Endothelial cell of umbilical vein (primary cell): ENCODE measurements at regions not wholly inside any gene's neighbourhood (a gene's known extent, or its start where the extent isn't known, plus 50 kb on each side); places are given as distances from the start of the nearest gene placed in this dataset.

ENCODE experiments used
- BruUV-seq: library from RNA; stranded (reverse); fragments of 400-500 nt; replicated peaks from 2 replicates; lab custom pipeline; 2021; lab: Mats Ljungman, UMichigan
- CTCF ChIA-PET: fragments of 300-600, 350-600 bp; sonication (Branson Sonifier 250); formaldehyde crosslinking; loops from one replicate; lab custom pipeline; 2021; ENCODE audit warnings: antibody characterized with exemption, inconsistent platforms; lab: Charles Lee
- POLR2A ChIA-PET: fragments of 300-600, 350-600 bp; sonication (Branson Sonifier 250); formaldehyde crosslinking; loops from one replicate; lab custom pipeline; 2021; ENCODE audit warnings: antibody characterized with exemption, inconsistent platforms; lab: Charles Lee
- DNase-seq: peaks from one replicate; pipeline ENCODE4 v3.0.0-alpha.2; 2011; ENCODE audit warnings: low read depth, low spot score
- FAIRE-seq: peaks from 2 replicates; lab custom pipeline; 2011; peaks lifted over from hg19 to GRCh38; lab: Jason Lieb, UNC
- H2AFZ ChIP-seq: 2 replicates; pipeline ENCODE4 v1.6.0; 2012; ENCODE audit warnings: low read depth, low read length, control low read depth, inconsistent platforms
- H3K27ac ChIP-seq: 2 replicates; pipeline ENCODE4 v1.5.1; 2011; ENCODE audit warnings: low read depth, mild to moderate bottlenecking, control low read depth, low read length, moderate library complexity; ENCODE audit not compliant: insufficient read depth
- H3K27me3 ChIP-seq, 2 experiments: 2 replicates each; pipeline versions ENCODE4 v1.6.0 to v1.6.1; 2011; ENCODE audit warnings: low read length in 2 of 2, mixed read lengths in 1 of 2; ENCODE audit not compliant: control insufficient read depth in 2 of 2, insufficient read depth in 2 of 2
- H3K36me3 ChIP-seq, 2 experiments: 2 replicates in 1 of 2; 3 replicates in 1 of 2; pipeline ENCODE4 v1.5.1; 2011; ENCODE audit warnings: low read length in 2 of 2, mild to moderate bottlenecking in 1 of 2, moderate library complexity in 1 of 2; ENCODE audit not compliant: control insufficient read depth in 2 of 2, insufficient read depth in 2 of 2; ENCODE audit errors: extremely low read depth in 1 of 2
- H3K4me1 ChIP-seq: 3 replicates; pipeline ENCODE4 v1.5.1; 2011; ENCODE audit warnings: mild to moderate bottlenecking, low read length; ENCODE audit not compliant: control insufficient read depth, insufficient read depth; ENCODE audit errors: extremely low read depth
- H3K4me2 ChIP-seq: 2 replicates; pipeline ENCODE4 v1.6.1; 2011; ENCODE audit warnings: low read length, control low read depth, mixed read lengths; ENCODE audit not compliant: insufficient read depth
- H3K4me3 ChIP-seq, 3 experiments: fragments of 200-600 bp in 1 of 3; sonication (generic), shearing (Covaris generic) in 1 of 3; replicated peaks in 1 of 3; 2 replicates each; pipeline ENCODE4 v1.5.1; 2011 to 2016; ENCODE audit warnings: control low read depth in 3 of 3, low read length in 3 of 3, mild to moderate bottlenecking in 2 of 3, inconsistent platforms in 1 of 3, low read depth in 1 of 3, moderate library complexity in 1 of 3; ENCODE audit not compliant: insufficient read depth in 1 of 3
- H3K79me2 ChIP-seq: 2 replicates; pipeline ENCODE4 v1.6.0; 2012; ENCODE audit warnings: low read length, inconsistent platforms; ENCODE audit not compliant: control insufficient read depth, insufficient read depth
- H3K9ac ChIP-seq: replicated peaks from 2 replicates; pipeline ENCODE3; 2011; ENCODE audit warnings: low read length, control low read depth; ENCODE audit not compliant: insufficient read depth; ENCODE audit errors: extremely low read depth
- H3K9me1 ChIP-seq: replicated peaks from 3 replicates; pipeline ENCODE4 v1.6.0; 2011; ENCODE audit warnings: mild to moderate bottlenecking, low read length; ENCODE audit not compliant: control insufficient read depth, insufficient read depth; ENCODE audit errors: extremely low read depth
- H3K9me3 ChIP-seq: replicated peaks from 2 replicates; pipeline ENCODE4 v1.5.1; 2012; ENCODE audit warnings: low read length, inconsistent platforms; ENCODE audit not compliant: control insufficient read depth, insufficient read depth
- H4K20me1 ChIP-seq: replicated peaks from 2 replicates; pipeline ENCODE3; 2011; ENCODE audit warnings: mild to moderate bottlenecking, low read length; ENCODE audit not compliant: control insufficient read depth, insufficient read depth; ENCODE audit errors: extremely low read depth
- EZH2 ChIP-seq: IDR thresholded peaks from 2 replicates; pipeline ENCODE4 v1.6.1; 2012; ENCODE audit warnings: borderline replicate concordance, low read depth, mild to moderate bottlenecking, moderate library complexity, low read length, inconsistent platforms; ENCODE audit not compliant: severe bottlenecking
- FOS ChIP-seq: IDR thresholded peaks from 2 replicates; pipeline ENCODE4 v1.6.1; 2011; ENCODE audit warnings: mild to moderate bottlenecking, low read length, moderate library complexity, borderline replicate concordance; ENCODE audit not compliant: insufficient read depth
- GATA2 ChIP-seq: IDR thresholded peaks from 2 replicates; pipeline ENCODE4 v1.7.0; 2011; ENCODE audit warnings: low read depth, mild to moderate bottlenecking, moderate library complexity, mixed read lengths, low read length; ENCODE audit not compliant: insufficient read length, insufficient read depth
- JUN ChIP-seq: IDR thresholded peaks from 2 replicates; pipeline ENCODE4 v1.6.1; 2011; ENCODE audit warnings: borderline replicate concordance, low read depth; ENCODE audit not compliant: insufficient read length, insufficient read depth
- MYC ChIP-seq: IDR thresholded peaks from one replicate; pipeline ENCODE4 v1.6.1; 2011; ENCODE audit warnings: mild to moderate bottlenecking, low read depth, low read length
- POLR2A ChIP-seq: IDR thresholded peaks from 2 replicates; pipeline ENCODE4 v1.6.1; 2012; ENCODE audit warnings: low read depth, mild to moderate bottlenecking, control low read depth, low read length
- POLR2AphosphoS5 ChIP-seq: IDR thresholded peaks from 2 replicates; pipeline ENCODE4 v1.6.1; 2012; ENCODE audit warnings: low read depth, mild to moderate bottlenecking, control low read depth, low read length, moderate library complexity; ENCODE audit not compliant: insufficient read depth
- dilution Hi-C: fragments of 300-500 bp; cut with MboI; formaldehyde crosslinking; loops from one replicate; pipeline ENCODE4 v1.15.0; 2019; ENCODE audit warnings: low sequenced_read_pairs; ENCODE audit not compliant: extremely low pct_ligation_motif_present
- intact Hi-C: fragments of 100-400 bp; cut with micrococcal nuclease; formaldehyde crosslinking; loops from one replicate; pipeline ENCODE4 v1.10.0; 2022
- TF ChIP-seq, protein P1 (sequence below), 2 donors: IDR thresholded peaks; 1 replicate in 1 of 2; 2 replicates in 1 of 2; pipeline ENCODE4 v1.5.1; 2011; ENCODE audit warnings: low read length in 2 of 2, mild to moderate bottlenecking in 2 of 2, moderate library complexity in 2 of 2, control low read depth in 1 of 2, inconsistent platforms in 1 of 2, low read depth in 1 of 2; ENCODE audit not compliant: insufficient read depth in 1 of 2; ENCODE audit errors: extremely low read depth in 1 of 2
- TF ChIP-seq, protein P2 (sequence below): IDR thresholded peaks from 2 replicates; pipeline ENCODE4 v1.6.1; 2011; ENCODE audit not compliant: insufficient read depth, insufficient read length

DNA sequence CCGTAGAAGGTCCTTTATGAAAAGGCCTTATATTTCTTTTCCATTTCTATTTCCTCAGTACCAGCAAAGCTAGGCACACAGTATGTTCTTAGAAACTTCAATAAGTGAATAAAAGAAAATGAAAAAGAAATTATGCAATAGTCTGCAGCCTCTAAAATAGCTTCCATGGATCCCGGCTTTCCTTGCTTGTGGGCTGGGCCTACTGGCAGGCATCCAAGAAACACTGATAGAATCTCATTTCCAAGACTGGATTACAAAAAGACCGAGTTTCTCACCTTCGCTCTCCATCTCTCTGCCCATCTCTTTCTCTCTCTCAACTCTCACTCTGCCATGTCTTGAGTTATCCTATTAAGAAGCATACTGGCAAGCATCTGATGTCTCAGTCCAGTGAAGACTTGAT lies 187.5 kb upstream of the FKBP1C start:
- H4K20me1 ChIP-seq, result no peaks in the 10 kb centered on the region
- no peak overlapping the region for H2AFZ ChIP-seq
- peaks cover 6% of the 10 kb centered on the region for H3K9me3 ChIP-seq
- no peaks in the 10 kb centered on the region for H3K4me1 ChIP-seq
- FAIRE-seq (no peak), DNase-seq (no peak)
- dilution Hi-C loops (no loop called here), intact Hi-C loops (no loop called here)
- no peak overlapping the region for H3K4me2 ChIP-seq
- H3K9me1 ChIP-seq, result no peaks in the 10 kb centered on the region
- no peaks in the 10 kb centered on the region for H3K36me3 ChIP-seq
- H3K9ac ChIP-seq, result no peak overlapping the region
- H3K4me3 ChIP-seq, result no peak overlapping the region
- TF ChIP-seq, protein P1, sequence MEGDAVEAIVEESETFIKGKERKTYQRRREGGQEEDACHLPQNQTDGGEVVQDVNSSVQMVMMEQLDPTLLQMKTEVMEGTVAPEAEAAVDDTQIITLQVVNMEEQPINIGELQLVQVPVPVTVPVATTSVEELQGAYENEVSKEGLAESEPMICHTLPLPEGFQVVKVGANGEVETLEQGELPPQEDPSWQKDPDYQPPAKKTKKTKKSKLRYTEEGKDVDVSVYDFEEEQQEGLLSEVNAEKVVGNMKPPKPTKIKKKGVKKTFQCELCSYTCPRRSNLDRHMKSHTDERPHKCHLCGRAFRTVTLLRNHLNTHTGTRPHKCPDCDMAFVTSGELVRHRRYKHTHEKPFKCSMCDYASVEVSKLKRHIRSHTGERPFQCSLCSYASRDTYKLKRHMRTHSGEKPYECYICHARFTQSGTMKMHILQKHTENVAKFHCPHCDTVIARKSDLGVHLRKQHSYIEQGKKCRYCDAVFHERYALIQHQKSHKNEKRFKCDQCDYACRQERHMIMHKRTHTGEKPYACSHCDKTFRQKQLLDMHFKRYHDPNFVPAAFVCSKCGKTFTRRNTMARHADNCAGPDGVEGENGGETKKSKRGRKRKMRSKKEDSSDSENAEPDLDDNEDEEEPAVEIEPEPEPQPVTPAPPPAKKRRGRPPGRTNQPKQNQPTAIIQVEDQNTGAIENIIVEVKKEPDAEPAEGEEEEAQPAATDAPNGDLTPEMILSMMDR (IDR thresholded peaks at IDR 0.05; ENCODE audit: extremely low read depth in 1 of 2, insufficient read depth in 1 of 2, low read depth in 1 of 2, low read length in 2 of 2), result no peak
- TF ChIP-seq EZH2, result no peak
- TF ChIP-seq GATA2, result no peak
- TF ChIP-seq FOS, result no peak
- no peak for TF ChIP-seq MYC
- no peak for TF ChIP-seq POLR2AphosphoS5
- TF ChIP-seq POLR2A, result no peak
- TF ChIP-seq JUN, result no peak
- TF ChIP-seq, protein P2, sequence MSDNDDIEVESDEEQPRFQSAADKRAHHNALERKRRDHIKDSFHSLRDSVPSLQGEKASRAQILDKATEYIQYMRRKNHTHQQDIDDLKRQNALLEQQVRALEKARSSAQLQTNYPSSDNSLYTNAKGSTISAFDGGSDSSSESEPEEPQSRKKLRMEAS, result no peak
- no peaks in the 10 kb centered on the region for H3K79me2 ChIP-seq
- no TSS peak for BruUV-seq
- CTCF ChIA-PET, result no interaction called here
- H3K27me3 ChIP-seq, result no peaks in the 10 kb centered on the region
- POLR2A ChIA-PET, result no interaction called here
- no peak overlapping the region for H3K27ac ChIP-seq
